Occipital lobe (tissue), 1 donor: ENCODE measurements at regions not wholly inside any gene's neighbourhood (a gene's known extent, or its start where the extent isn't known, plus 50 kb on each side); places are given as distances from the start of the nearest gene placed in this dataset.

Source experiments
- DNase-seq: peaks from one replicate; lab custom pipeline; 2025; lab: John Stamatoyannopoulos, UW

GRCh38 chr2:195606179-195606578 is 50.8 kb upstream of the SLC39A10 start:
- no peak for DNase-seq

- DNase-seq: no peak
These were observed 52.3 kb upstream of the SLC39A10 start for GRCh38 chr2:195604706-195605105.

GRCh38 chr2:195603998-195604397 is 53.0 kb upstream of the SLC39A10 start:
- DNase-seq: no peak

GRCh38 chr2:195603408-195603807 is 53.6 kb upstream of the SLC39A10 start:
- DNase-seq: no peak

- DNase-seq: no peak
These were observed 54.3 kb upstream of the SLC39A10 start for GRCh38 chr2:195602687-195603086.

GRCh38 chr2:195601361-195601760 is 55.7 kb upstream of the SLC39A10 start:
- no peak for DNase-seq

- DNase-seq: no peak
These were observed 56.2 kb upstream of the SLC39A10 start for GRCh38 chr2:195600778-195601177.

GRCh38 chr2:195596840-195597239 is 60.2 kb upstream of the SLC39A10 start:
- no peak for DNase-seq

- DNase-seq: no peak
These were observed 61.2 kb upstream of the SLC39A10 start for GRCh38 chr2:195595825-195596224.

GRCh38 chr2:195594919-195595694 is 61.9 kb upstream of the SLC39A10 start:
- DNase-seq: no peak

GRCh38 chr2:195594248-195594647 is 62.8 kb upstream of the SLC39A10 start:
- no peak for DNase-seq

GRCh38 chr2:195592105-195592504 is 64.9 kb upstream of the SLC39A10 start:
- no peak for DNase-seq

GRCh38 chr2:195590861-195591205 is 66.2 kb upstream of the SLC39A10 start:
- DNase-seq: no peak

- DNase-seq: no peak
These were observed 66.7 kb upstream of the SLC39A10 start for GRCh38 chr2:195590199-195590860.

- no peak for DNase-seq
These were observed 69.1 kb upstream of the SLC39A10 start for GRCh38 chr2:195587966-195588365.

GRCh38 chr2:195586062-195586714 is 70.8 kb upstream of the SLC39A10 start:
- DNase-seq: no peak

- DNase-seq: no peak
These were observed 74.8 kb upstream of the SLC39A10 start for GRCh38 chr2:195582188-195582587.

GRCh38 chr2:195579776-195580555 is 77.1 kb upstream of the SLC39A10 start:
- no peak for DNase-seq

GRCh38 chr2:195575879-195576401 is 81.1 kb upstream of the SLC39A10 start:
- no peak for DNase-seq

- DNase-seq: no peak
These were observed 82.0 kb upstream of the SLC39A10 start for GRCh38 chr2:195575016-195575415.

- DNase-seq: no peak
These were observed 82.7 kb upstream of the SLC39A10 start for GRCh38 chr2:195574312-195574711.
